ENCODE measurements at regions not wholly inside any gene's neighbourhood (a gene's known extent, or its start where the extent isn't known, plus 50 kb on each side); places are given as distances from the start of the nearest gene placed in this dataset.

- POLR2A ChIA-PET = no interaction called here
- no peak for FAIRE-seq
- TF ChIP-seq POLR2AphosphoS5 (IDR thresholded peaks at IDR 0.05; ENCODE audit: insufficient read depth, low read depth, low read length) (no peak), MYC (IDR thresholded peaks at IDR 0.05; ENCODE audit: low read depth, low read length) (no peak), MAX (IDR thresholded peaks at IDR 0.05; ENCODE audit: insufficient read depth, insufficient read length) (no peak), POLR2A (IDR thresholded peaks at IDR 0.05; ENCODE audit: low read depth, low read length) (no peak), GATA2 (IDR thresholded peaks at IDR 0.05; ENCODE audit: insufficient read depth, insufficient read length, low read depth, low read length) (no peak), EZH2 (IDR thresholded peaks at IDR 0.05; ENCODE audit: borderline replicate concordance, low read depth, low read length, severe bottlenecking) (no peak), FOS (IDR thresholded peaks at IDR 0.05; ENCODE audit: borderline replicate concordance, insufficient read depth, low read length) (no peak), CTCF (IDR thresholded peaks at IDR 0.05; ENCODE audit: extremely low read depth in 1 of 2, insufficient read depth in 1 of 2, low read depth in 1 of 2, low read length in 2 of 2) (no peak), JUN (IDR thresholded peaks at IDR 0.05; ENCODE audit: borderline replicate concordance, insufficient read depth, insufficient read length, low read depth) (no peak)
- Histone ChIP-seq H3K27ac (ENCODE audit: insufficient read depth, low read depth, low read length) (no peak overlapping the region), H2AFZ (ENCODE audit: low read depth, low read length) (no peak overlapping the region), H3K79me2 (ENCODE audit: control insufficient read depth, insufficient read depth, low read length) (no peaks in the 10 kb centered on the region), H3K4me2 (ENCODE audit: insufficient read depth, low read length) (no peak overlapping the region), H3K4me3 (replicated peaks in 1 of 3; ENCODE audit: insufficient read depth in 1 of 3, low read depth in 1 of 3, low read length in 3 of 3) (no peak overlapping the region), H3K4me1 (ENCODE audit: control insufficient read depth, extremely low read depth, insufficient read depth, low read length) (no peaks in the 10 kb centered on the region), H3K9me3 (replicated peaks; ENCODE audit: control insufficient read depth, insufficient read depth, low read length) (no peaks in the 10 kb centered on the region), H3K36me3 (ENCODE audit: control insufficient read depth in 2 of 2, extremely low read depth in 1 of 2, insufficient read depth in 2 of 2, low read length in 2 of 2) (no peaks in the 10 kb centered on the region), H4K20me1 (replicated peaks; ENCODE audit: control insufficient read depth, extremely low read depth, insufficient read depth, low read length) (no peaks in the 10 kb centered on the region), H3K27me3 (ENCODE audit: control insufficient read depth in 2 of 2, insufficient read depth in 2 of 2, low read length in 2 of 2) (peaks cover 6 to 11% of the 10 kb centered on the region in 2 experiments), H3K9ac (replicated peaks; ENCODE audit: extremely low read depth, insufficient read depth, low read length) (no peak overlapping the region), H3K9me1 (replicated peaks; ENCODE audit: control insufficient read depth, extremely low read depth, insufficient read depth, low read length) (no peaks in the 10 kb centered on the region)
- no peak for DNase-seq (ENCODE audit: low read depth, low spot score)
- dilution Hi-C loops (cut with MboI; ENCODE audit: extremely low pct_ligation_motif_present, low sequenced_read_pairs) = no loop called here
- BruUV-seq (replicated peaks) = no TSS peak
- CTCF ChIA-PET = no interaction called here
- intact Hi-C loops (cut with micrococcal nuclease) = no loop called here
Measured at GRCh38 chr4:85058551-85058950, 92.1 kb upstream of the WDFY3 start.
